Osteocyte (in vitro differentiated cells): ENCODE measurements at regions not wholly inside any gene's neighbourhood (a gene's known extent, or its start where the extent isn't known, plus 50 kb on each side); places are given as distances from the start of the nearest gene placed in this dataset.

Source experiments
- DNase-seq: peaks from one replicate; pipeline ENCODE4 v3.0.0; 2021; ENCODE audit warnings: mixed read lengths; ENCODE audit not compliant: unreplicated experiment; ENCODE audit errors: extremely low spot score
- H3K27ac Mint-ChIP-seq: one replicate; pipeline ENCODE4 v1.8.0; 2021; ENCODE audit warnings: mild to moderate bottlenecking, mixed read lengths; ENCODE audit not compliant: unreplicated experiment
- H3K27me3 Mint-ChIP-seq: one replicate; pipeline ENCODE4 v1.8.0; 2021; ENCODE audit warnings: mixed read lengths; ENCODE audit not compliant: unreplicated experiment
- H3K36me3 Mint-ChIP-seq: one replicate; pipeline ENCODE4 v1.8.0; 2021; ENCODE audit warnings: mixed read lengths; ENCODE audit not compliant: unreplicated experiment
- H3K4me1 Mint-ChIP-seq: one replicate; pipeline ENCODE4 v1.8.0; 2021; ENCODE audit warnings: mixed read lengths; ENCODE audit not compliant: unreplicated experiment
- H3K4me3 Mint-ChIP-seq: one replicate; pipeline ENCODE4 v1.8.0; 2021; ENCODE audit warnings: mild to moderate bottlenecking, moderate library complexity, mixed read lengths; ENCODE audit not compliant: unreplicated experiment
- H3K9me3 Mint-ChIP-seq: one replicate; pipeline ENCODE4 v1.8.0; 2021; ENCODE audit warnings: mixed read lengths; ENCODE audit not compliant: unreplicated experiment
- CTCF ChIP-seq: fragments of 200-600 bp; sonication (generic); IDR thresholded peaks from 2 replicates; pipeline ENCODE4 v1.5.0; 2021; ENCODE audit warnings: antibody characterized with exemption, mild to moderate bottlenecking, moderate library complexity

GRCh38 chr5:125541085-125541484, 794.6 kb upstream of the ZNF608 start:
- no peak for DNase-seq
- no peaks in the 10 kb centered on the region for H3K27me3 Mint-ChIP-seq
- H3K36me3 Mint-ChIP-seq, result peaks cover 9% of the 10 kb centered on the region
- peaks cover 15% of the 10 kb centered on the region for H3K4me1 Mint-ChIP-seq
- no peak overlapping the region for H3K4me3 Mint-ChIP-seq
- H3K27ac Mint-ChIP-seq, result no peak overlapping the region
- TF ChIP-seq CTCF, result no peak
- H3K9me3 Mint-ChIP-seq, result peaks cover 13% of the 10 kb centered on the region

GRCh38 chr5:125549322-125549911, 803.0 kb upstream of the ZNF608 start:
- H3K27me3 Mint-ChIP-seq, result no peaks in the 10 kb centered on the region
- DNase-seq, result no peak
- H3K36me3 Mint-ChIP-seq, result no peaks in the 10 kb centered on the region
- peaks cover 5% of the 10 kb centered on the region for H3K9me3 Mint-ChIP-seq
- H3K4me3 Mint-ChIP-seq, result peak overlapping the region; percentile 55
- H3K4me1 Mint-ChIP-seq, result peaks cover 56% of the 10 kb centered on the region
- peak overlapping the region; percentile 82 for H3K27ac Mint-ChIP-seq
- no peak for TF ChIP-seq CTCF

GRCh38 chr5:125550274-125550673, 803.8 kb upstream of the ZNF608 start:
- no peaks in the 10 kb centered on the region for H3K36me3 Mint-ChIP-seq
- peaks cover 58% of the 10 kb centered on the region for H3K4me1 Mint-ChIP-seq
- no peak for DNase-seq
- no peak for TF ChIP-seq CTCF
- H3K9me3 Mint-ChIP-seq, result no peaks in the 10 kb centered on the region
- no peaks in the 10 kb centered on the region for H3K27me3 Mint-ChIP-seq
- peak overlapping the region; percentile 82 for H3K27ac Mint-ChIP-seq
- H3K4me3 Mint-ChIP-seq, result peak overlapping the region; percentile 27

- peaks cover 58% of the 10 kb centered on the region for H3K4me1 Mint-ChIP-seq
These were observed 804.8 kb upstream of the ZNF608 start for GRCh38 chr5:125551246-125551645.

GRCh38 chr5:125551797-125552196, 805.4 kb upstream of the ZNF608 start:
- TF ChIP-seq CTCF, result no peak
- Mint-ChIP-seq H3K27me3 (no peaks in the 10 kb centered on the region), H3K36me3 (no peaks in the 10 kb centered on the region), H3K4me3 (no peak overlapping the region), H3K27ac (no peak overlapping the region), H3K4me1 (peaks cover 58% of the 10 kb centered on the region), H3K9me3 (no peaks in the 10 kb centered on the region)
- no peak for DNase-seq

More at GRCh38 chr5:125551246-125551645, 804.8 kb upstream of the ZNF608 start:
- no peak overlapping the region for H3K4me3 Mint-ChIP-seq
- no peaks in the 10 kb centered on the region for H3K36me3 Mint-ChIP-seq
- H3K27me3 Mint-ChIP-seq, result no peaks in the 10 kb centered on the region
- H3K27ac Mint-ChIP-seq, result peak overlapping the region; percentile 8
- DNase-seq, result no peak
- H3K9me3 Mint-ChIP-seq, result no peaks in the 10 kb centered on the region
- TF ChIP-seq CTCF, result no peak
